Stimulated activated naive B cell treated with anti-CD40 and anti-IgM and Interleukin-4, amounts not matched to agents 10 μg/mL and 1 μg/mL and 100 μg/mL, for 72 hours (primary cell): ENCODE measurements at regions not wholly inside any gene's neighbourhood (a gene's known extent, or its start where the extent isn't known, plus 50 kb on each side); places are given as distances from the start of the nearest gene placed in this dataset.
"Not testable (repeated sequence)": the region's sequence is repeated elsewhere in the genome, so short reads cannot be mapped to it uniquely, and the experiment has no call there.

Source experiments
- ATAC-seq, 2 donors: fragments of 150-1000 bp; cut with Tn5 transposase; replicated peaks; 2 replicates each; pipeline ENCODE4 v1.10.0; 2021; ENCODE audit warnings: moderate library complexity in 1 of 2
- DNase-seq: peaks from one replicate; pipeline ENCODE4 v3.0.0; 2021
- H3K27ac Mint-ChIP-seq: one replicate; pipeline ENCODE4 v1.8.0; 2022; ENCODE audit warnings: mild to moderate bottlenecking, mixed read lengths
- H3K27me3 Mint-ChIP-seq, 2 donors: one replicate each; pipeline ENCODE4 v1.8.0; 2022; ENCODE audit warnings: mixed read lengths in 2 of 2
- H3K36me3 Mint-ChIP-seq, 2 donors: one replicate each; pipeline ENCODE4 v1.8.0; 2022; ENCODE audit warnings: mixed read lengths in 2 of 2, mild to moderate bottlenecking in 1 of 2
- H3K4me1 Mint-ChIP-seq, 2 donors: one replicate each; pipeline ENCODE4 v1.8.0; 2022; ENCODE audit warnings: mixed read lengths in 2 of 2, mild to moderate bottlenecking in 1 of 2
- H3K4me3 Mint-ChIP-seq, 2 donors: one replicate each; pipeline ENCODE4 v1.8.0; 2022; ENCODE audit warnings: mild to moderate bottlenecking in 2 of 2, mixed read lengths in 2 of 2, moderate library complexity in 1 of 2
- H3K9me3 Mint-ChIP-seq, 2 donors: one replicate each; pipeline ENCODE4 v1.8.0; 2022; ENCODE audit warnings: mixed read lengths in 2 of 2, mild to moderate bottlenecking in 1 of 2

DNA sequence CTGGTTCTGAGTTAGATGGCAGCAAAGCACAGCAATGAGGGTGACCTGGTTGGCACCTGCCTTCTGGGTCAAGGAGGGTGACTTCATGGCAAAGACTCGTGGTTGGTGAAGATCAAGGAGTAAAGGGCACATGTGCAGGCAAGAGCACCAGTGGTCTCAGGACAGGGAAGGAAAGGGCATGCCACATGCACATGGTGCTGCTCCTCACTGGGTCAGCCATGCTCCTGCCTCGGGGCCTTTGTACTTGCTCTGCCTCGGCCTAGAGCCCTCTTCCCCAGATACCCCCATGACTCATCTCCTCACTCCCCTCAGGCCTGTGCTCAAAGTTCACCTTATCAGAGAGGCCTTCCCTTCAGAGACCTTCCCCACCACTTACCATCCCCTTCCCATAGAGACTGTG is 106.7 kb upstream of the KDM7A start:
- no peak overlapping the region for H3K27ac Mint-ChIP-seq
- peaks cover 0 to 16% of the 10 kb centered on the region in 2 donors for H3K36me3 Mint-ChIP-seq
- no peak overlapping the region for H3K4me3 Mint-ChIP-seq
- no peak for ATAC-seq
- H3K4me1 Mint-ChIP-seq = peaks cover 9 to 16% of the 10 kb centered on the region in 2 donors
- DNase-seq = no peak
- H3K9me3 Mint-ChIP-seq = peaks cover 7 to 13% of the 10 kb centered on the region in 2 donors
- H3K27me3 Mint-ChIP-seq = peaks cover 12 to 16% of the 10 kb centered on the region in 2 donors

DNA sequence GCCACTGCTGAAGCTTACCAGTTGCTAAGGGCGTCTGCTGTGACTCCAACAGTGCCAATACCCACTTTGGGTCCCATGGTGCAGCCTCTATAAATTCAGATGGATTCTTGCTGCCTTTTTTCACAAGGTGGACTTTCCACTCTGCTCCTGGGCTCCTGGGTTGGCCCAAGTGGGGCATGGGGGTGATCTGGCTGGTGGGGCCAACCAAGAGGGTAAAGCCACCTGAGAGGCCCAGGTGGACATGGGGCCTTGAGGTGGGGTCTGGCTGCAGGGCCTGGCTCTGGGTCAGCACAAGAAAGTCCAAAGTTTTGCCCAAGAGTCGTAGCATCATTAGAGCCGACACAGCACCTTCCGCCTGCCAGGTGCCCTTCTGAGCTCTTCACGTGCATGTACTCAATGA is 105.2 kb upstream of the KDM7A start:
- Mint-ChIP-seq H3K4me3 (no peak overlapping the region), H3K36me3 (peaks cover 0 to 16% of the 10 kb centered on the region in 2 donors), H3K27me3 (peaks cover 12 to 16% of the 10 kb centered on the region in 2 donors), H3K9me3 (peaks cover 7 to 13% of the 10 kb centered on the region in 2 donors), H3K4me1 (peaks cover 8 to 16% of the 10 kb centered on the region in 2 donors), H3K27ac (no peak overlapping the region)
- no peak for DNase-seq
- ATAC-seq = no peak

DNA sequence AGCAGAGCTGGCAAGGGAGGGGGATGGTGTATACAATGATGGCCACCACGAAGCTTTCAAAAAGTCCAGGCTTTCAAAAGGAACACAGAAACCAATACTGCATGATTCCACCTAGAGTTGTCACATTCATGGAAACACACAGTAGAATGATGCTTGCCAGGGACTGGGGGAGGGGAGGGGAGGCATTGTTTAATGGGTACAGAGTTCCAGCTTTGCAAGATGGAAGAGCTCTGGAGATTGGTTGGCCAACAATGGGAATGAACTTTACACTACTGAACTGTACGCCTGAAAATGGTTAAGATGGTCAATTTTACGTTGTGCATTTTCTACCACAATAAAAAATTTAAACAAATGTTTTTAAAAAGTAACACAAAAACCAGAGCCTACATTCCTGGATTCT is 104.5 kb upstream of the KDM7A start:
- Mint-ChIP-seq H3K27me3 (peaks cover 15 to 16% of the 10 kb centered on the region in 2 donors), H3K4me1 (peaks cover 8 to 16% of the 10 kb centered on the region in 2 donors), H3K4me3 (no peak overlapping the region), H3K9me3 (peaks cover 7 to 13% of the 10 kb centered on the region in 2 donors), H3K36me3 (peaks cover 0 to 16% of the 10 kb centered on the region in 2 donors), H3K27ac (no peak overlapping the region)
- DNase-seq = no peak
- no peak for ATAC-seq

DNA sequence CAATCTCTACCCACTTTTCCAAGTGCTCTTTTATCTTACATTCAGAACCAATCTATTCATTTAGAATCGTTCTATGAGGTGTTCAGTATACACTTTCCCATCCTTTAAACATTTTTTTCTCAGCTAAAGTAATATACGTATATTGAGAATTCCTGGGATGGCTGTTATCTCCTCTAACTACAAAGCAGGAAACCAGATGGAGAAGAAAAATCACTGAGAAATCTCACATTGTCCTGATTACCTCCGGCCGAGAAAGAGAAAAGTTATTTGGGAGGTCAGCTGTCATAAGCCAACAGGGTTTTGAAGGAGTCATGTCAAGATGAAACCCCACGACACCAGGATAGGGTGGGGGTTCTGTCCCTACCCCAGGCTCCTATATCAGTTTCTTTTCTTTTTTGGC is 99.2 kb upstream of the KDM7A start:
- peaks cover 11 to 24% of the 10 kb centered on the region in 2 donors for H3K27me3 Mint-ChIP-seq
- no peak overlapping the region for H3K27ac Mint-ChIP-seq

DNA sequence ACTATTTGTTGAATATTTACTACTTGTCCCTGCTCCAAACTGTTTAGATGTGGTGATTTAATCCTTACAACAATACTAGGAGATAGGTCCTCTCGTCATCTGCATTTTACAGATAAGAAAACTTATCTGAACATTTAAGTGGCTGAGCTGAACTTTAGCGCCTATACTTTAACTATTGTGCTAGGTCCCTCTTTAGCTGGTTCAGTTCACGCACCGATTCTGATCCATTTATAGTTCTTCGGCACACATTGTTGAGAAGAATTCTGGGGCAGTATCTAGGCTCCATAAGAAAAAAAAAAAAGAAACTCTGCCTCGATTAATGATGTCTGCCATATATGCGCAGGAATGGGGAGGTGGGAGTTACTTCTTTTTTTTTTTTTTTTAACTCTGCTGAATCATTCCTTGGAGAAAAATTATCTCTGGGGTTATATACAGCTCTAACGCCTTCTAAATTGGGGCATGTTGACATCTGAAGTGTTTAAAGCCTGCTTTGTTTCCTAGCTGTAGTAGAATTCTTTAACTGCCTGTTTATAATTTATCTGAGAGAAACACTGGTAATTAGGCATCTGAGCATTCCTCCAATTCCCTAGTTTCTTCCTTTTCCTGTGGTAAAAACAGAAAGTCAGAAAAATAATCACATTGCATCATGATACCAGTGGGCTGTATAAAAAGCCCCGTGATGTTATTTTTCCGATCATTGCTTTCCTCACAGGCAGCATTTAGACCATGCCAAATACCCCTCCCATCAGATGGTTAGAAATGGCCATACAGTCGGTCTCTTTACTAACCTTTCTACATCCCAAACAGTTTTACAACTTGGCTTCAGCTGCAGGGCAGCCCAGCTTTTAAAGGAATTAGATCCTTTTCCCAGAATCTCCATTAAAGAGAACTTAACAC is 98.5 kb upstream of the KDM7A start:
- Mint-ChIP-seq H3K4me3 (no peak overlapping the region), H3K27me3 (peaks cover 4 to 18% of the 10 kb centered on the region in 2 donors), H3K4me1 (no peaks in the 10 kb centered on the region), H3K36me3 (no peaks in the 10 kb centered on the region), H3K9me3 (peaks cover 3 to 4% of the 10 kb centered on the region in 2 donors), H3K27ac (no peak overlapping the region)
- DNase-seq (no peak), ATAC-seq (no peak)

More for the DNA sequence above, 99.2 kb upstream of the KDM7A start:
- Mint-ChIP-seq H3K4me1 (no peaks in the 10 kb centered on the region), H3K4me3 (no peak overlapping the region), H3K36me3 (no peaks in the 10 kb centered on the region), H3K9me3 (peaks cover 1% of the 10 kb centered on the region in 2 donors)
- no peak for DNase-seq
- no peak for ATAC-seq

DNA sequence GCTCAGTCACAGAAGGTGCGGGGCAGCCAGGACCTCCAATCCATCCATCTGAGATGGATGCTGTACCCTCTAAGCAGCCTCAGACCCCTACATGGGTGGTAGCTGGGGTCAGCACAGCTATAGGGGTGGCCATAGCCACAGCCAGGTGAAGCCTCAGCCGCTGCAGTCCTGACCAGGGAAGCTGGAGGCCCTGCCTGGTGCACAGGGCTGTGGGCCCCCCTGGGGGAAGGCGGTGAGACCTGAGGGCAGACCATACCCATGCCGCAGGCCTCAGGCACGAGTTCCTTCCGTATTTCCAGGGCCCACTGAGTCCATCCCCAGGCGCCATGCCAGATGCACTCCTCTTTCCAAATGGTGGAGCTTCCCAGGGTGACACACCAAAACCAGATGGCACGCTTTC is 96.6 kb upstream of the KDM7A start:
- H3K27ac Mint-ChIP-seq = no peak overlapping the region
- peaks cover 3 to 4% of the 10 kb centered on the region in 2 donors for H3K9me3 Mint-ChIP-seq
- no peak for ATAC-seq
- peaks cover 0 to 12% of the 10 kb centered on the region in 2 donors for H3K27me3 Mint-ChIP-seq
- H3K36me3 Mint-ChIP-seq = no peaks in the 10 kb centered on the region
- H3K4me1 Mint-ChIP-seq = no peaks in the 10 kb centered on the region
- no peak for DNase-seq
- H3K4me3 Mint-ChIP-seq = no peak overlapping the region

DNA sequence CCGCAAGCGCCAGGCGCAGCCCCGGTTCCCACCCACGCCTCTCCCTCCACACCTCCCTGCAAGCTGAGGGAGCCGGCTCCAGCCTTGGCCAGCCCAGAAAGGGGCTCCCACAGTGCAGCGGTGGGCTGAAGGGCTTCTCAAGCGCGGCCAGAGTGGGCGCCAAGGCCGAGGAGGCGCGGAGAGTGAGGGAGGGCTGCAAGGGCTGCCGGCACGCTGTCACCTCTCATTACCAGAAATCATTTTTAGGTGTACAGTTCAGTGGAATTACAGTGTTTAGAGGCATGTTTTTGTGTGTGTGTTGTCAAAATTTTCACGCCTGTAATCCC is 94.8 kb upstream of the KDM7A start:
- DNase-seq, H3K27ac Mint-ChIP-seq: not testable (repeated sequence)

DNA sequence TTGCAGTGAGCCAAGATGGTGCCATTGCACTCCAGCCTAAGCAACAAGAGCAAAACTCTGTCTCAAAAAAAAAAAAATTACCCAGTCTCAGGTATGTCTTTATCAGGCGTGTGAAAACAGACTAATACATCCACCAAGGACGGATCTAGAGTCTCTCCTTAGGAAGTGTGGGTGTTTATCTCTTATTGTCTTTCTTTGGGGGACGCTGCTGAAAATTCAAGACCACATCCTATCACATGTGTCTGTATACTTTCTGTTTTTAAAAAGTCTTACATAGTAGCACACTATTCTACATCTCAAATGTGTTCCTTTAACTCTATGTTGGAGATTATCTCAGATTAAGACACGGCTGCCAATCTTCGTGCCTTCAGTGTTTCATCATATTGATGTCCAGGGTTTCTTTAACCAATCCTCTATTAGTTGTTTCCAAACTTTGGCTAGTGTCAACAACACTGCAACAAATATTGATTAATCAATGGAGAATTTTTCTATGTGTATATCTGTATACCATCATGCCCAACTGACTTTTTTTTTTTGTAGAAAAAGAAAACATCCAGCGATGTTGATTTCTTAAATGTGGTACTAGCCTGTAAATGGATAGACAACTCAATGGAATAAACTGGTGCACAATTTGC is 92.3 kb upstream of the KDM7A start:
- H3K4me3 Mint-ChIP-seq = no peak overlapping the region
- peaks cover 0 to 2% of the 10 kb centered on the region in 2 donors for H3K4me1 Mint-ChIP-seq
- peaks cover 3 to 4% of the 10 kb centered on the region in 2 donors for H3K9me3 Mint-ChIP-seq
- H3K36me3 Mint-ChIP-seq = no peaks in the 10 kb centered on the region
- H3K27ac Mint-ChIP-seq = no peak overlapping the region
- DNase-seq = no peak
- ATAC-seq = no peak
- peaks cover 0 to 5% of the 10 kb centered on the region in 2 donors for H3K27me3 Mint-ChIP-seq

More for the DNA sequence above, 94.8 kb upstream of the KDM7A start:
- not testable (repeated sequence) for H3K4me3 Mint-ChIP-seq, ATAC-seq, H3K9me3 Mint-ChIP-seq, H3K4me1 Mint-ChIP-seq, H3K36me3 Mint-ChIP-seq
- peaks cover 0 to 12% of the 10 kb centered on the region in 2 donors for H3K27me3 Mint-ChIP-seq

DNA sequence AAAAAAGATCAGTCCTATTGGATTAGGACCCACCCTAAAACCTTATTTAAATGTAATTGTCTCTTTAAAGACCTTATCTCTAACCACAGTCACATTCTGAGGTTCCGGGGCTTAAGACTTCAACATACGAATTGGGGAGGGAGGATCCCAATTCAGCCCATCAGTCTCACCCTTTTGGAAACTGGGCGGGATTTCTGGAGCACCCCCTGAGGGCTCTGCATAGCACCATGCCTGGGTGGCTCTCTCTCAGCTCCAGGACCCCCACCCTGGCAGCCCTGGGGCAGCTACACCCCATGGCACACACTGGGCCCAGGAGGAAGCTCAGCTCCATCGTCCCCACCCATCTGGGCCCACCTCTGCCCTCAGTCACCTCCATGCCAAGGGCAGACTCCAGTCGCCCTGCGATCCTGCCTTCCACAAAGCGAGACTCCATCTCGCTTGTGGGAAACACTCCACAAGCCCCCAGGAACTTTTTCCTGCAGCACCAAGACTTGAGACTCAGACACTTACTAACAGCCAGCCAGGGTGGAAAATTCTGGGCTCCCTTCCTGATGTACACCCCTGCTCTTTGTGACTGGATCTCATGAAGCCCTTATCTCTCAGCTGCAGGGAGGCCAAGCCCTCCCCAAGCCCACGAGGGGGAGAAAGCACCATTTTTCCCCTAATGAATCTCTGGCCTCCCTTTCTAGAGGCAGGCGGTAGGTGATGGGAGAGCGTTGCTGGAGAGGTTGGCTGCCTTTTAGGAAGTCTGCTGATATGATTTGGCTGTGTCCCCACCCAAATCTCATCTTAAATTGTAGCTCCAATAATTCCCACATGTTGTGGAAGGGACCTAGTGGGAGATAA is 90.8 kb upstream of the KDM7A start:
- no peaks in the 10 kb centered on the region for H3K36me3 Mint-ChIP-seq
- peaks cover 3 to 4% of the 10 kb centered on the region in 2 donors for H3K9me3 Mint-ChIP-seq
- no peak for ATAC-seq
- H3K27ac Mint-ChIP-seq = no peak overlapping the region
- no peak overlapping the region for H3K4me3 Mint-ChIP-seq
- no peak for DNase-seq
- peaks cover 0 to 2% of the 10 kb centered on the region in 2 donors for H3K4me1 Mint-ChIP-seq
- peaks cover 2 to 5% of the 10 kb centered on the region in 2 donors for H3K27me3 Mint-ChIP-seq

DNA sequence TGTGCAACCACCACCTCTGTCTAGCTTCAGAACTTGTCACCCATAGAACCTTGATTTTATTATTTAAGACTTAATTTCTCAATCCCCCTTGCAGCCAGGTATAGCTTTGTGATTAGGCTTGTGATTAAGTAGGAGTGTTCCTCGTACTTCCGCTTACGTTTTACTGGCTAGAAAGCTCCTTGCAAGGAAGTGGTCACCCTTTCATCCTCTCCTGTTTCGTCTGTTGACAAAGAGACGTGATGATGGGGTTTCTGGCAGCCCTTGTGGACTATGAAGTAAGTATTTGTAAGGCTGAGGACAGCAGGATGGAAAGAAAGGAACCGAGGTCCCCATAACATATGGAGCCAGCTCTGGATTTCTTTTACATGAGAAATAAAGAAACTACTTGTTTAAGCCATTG is 86.5 kb upstream of the KDM7A start:
- DNase-seq (no peak), ATAC-seq (no peak)
- Mint-ChIP-seq H3K9me3 (no peaks in the 10 kb centered on the region), H3K4me1 (peaks cover 6 to 15% of the 10 kb centered on the region in 2 donors), H3K27ac (no peak overlapping the region), H3K27me3 (peaks cover 17 to 27% of the 10 kb centered on the region in 2 donors), H3K36me3 (no peaks in the 10 kb centered on the region), H3K4me3 (no peak overlapping the region)

DNA sequence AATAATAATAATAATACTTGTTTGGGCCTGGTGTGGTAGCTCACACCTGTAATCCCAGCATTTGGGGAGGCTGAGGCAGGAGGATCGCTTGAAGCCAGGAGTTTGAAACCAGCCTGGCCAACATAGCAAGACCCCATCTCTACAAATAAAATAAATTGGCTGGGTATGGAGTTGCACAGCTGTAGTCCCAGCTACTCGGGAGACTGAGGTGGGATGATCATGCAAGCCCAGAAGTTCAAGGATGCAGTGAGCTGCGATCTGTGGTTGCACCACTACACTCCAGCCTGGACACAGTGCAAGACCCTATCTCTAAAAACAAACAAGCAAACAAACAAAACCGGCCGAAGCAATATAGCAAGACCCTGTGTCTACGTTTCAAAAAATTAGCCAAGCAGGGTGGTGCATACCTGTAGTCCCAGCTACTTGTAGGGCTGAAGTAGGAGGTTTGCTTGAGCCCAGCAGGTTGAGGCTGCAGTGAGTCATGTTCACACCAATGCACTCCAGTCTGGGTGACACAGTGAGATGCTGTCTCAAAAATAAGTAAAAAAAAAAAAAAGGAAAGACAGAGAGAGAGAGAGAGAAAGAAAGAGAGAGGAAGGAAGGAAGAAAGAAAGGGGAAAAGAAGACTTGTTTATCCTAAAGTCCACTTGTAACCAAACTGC is 85.6 kb upstream of the KDM7A start:
- DNase-seq (no peak), ATAC-seq (no peak)
- Mint-ChIP-seq H3K27me3 (peaks cover 18 to 30% of the 10 kb centered on the region in 2 donors), H3K27ac (no peak overlapping the region), H3K4me1 (peaks cover 4 to 17% of the 10 kb centered on the region in 2 donors), H3K36me3 (peaks cover 0 to 2% of the 10 kb centered on the region in 2 donors), H3K9me3 (peaks cover 2% of the 10 kb centered on the region in 2 donors), H3K4me3 (no peak overlapping the region)

DNA sequence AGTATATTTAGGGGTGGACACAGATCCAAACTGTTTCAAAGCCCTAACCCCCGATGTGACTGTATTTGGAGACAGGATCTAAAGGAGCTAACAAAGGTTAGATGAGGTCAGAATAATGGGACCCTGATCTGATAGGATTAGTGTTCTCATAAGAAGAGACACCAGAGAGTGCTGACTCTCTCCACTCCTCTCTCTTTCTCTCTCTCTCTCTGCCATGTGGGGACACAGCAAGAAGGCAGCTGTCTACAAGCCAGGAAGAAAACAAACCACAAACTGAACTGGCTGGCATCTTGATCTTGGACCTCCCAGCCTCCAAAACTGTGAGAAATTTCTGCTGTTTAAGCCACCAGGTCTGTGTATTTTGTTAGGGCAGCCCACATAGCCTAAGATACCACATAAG is 84.7 kb upstream of the KDM7A start:
- no peak for ATAC-seq
- Mint-ChIP-seq H3K27ac (no peak overlapping the region), H3K36me3 (peaks cover 0 to 7% of the 10 kb centered on the region in 2 donors), H3K9me3 (peaks cover 6 to 7% of the 10 kb centered on the region in 2 donors), H3K4me3 (no peak overlapping the region), H3K27me3 (peaks cover 23 to 30% of the 10 kb centered on the region in 2 donors), H3K4me1 (peaks cover 4 to 17% of the 10 kb centered on the region in 2 donors)
- DNase-seq = no peak

DNA sequence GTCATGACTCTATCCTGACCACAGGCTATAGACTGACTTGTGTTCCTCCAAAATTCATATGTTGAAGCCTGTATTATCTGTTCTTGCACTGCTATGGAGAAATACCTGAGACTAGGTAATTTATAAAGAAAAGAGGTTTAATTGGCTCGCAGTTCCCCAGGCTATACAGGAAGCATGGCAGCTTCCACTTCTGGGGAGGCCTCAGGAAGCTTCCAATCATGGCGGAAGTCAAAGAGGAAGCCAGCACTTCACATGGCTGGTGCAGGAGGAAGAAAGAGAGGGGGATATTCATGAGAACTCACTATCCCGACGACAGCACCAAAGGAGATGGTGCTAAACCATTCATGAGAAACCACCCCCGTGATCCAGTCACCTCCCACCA is 84.3 kb upstream of the KDM7A start:
- Mint-ChIP-seq H3K27me3 (peaks cover 23 to 30% of the 10 kb centered on the region in 2 donors), H3K9me3 (peaks cover 6 to 7% of the 10 kb centered on the region in 2 donors), H3K4me1 (peaks cover 4 to 17% of the 10 kb centered on the region in 2 donors), H3K27ac (no peak overlapping the region), H3K36me3 (peaks cover 0 to 7% of the 10 kb centered on the region in 2 donors), H3K4me3 (no peak overlapping the region)
- no peak for DNase-seq
- no peak for ATAC-seq
